ENCODE measurements at regions not wholly inside any gene's neighbourhood (a gene's known extent, or its start where the extent isn't known, plus 50 kb on each side); places are given as distances from the start of the nearest gene placed in this dataset.

- no peak for TF ChIP-seq CTCF (IDR thresholded peaks at IDR 0.05)
These were observed 61.3 kb upstream of the UGT8 start for GRCh38 chr4:114537352-114537751.

- TF ChIP-seq CTCF (IDR thresholded peaks at IDR 0.05) = no peak
These were observed 60.5 kb upstream of the UGT8 start for GRCh38 chr4:114538012-114538617.

- TF ChIP-seq CTCF (IDR thresholded peaks at IDR 0.05) = no peak
These were observed 58.6 kb upstream of the UGT8 start for GRCh38 chr4:114539985-114540384.

- no peak for TF ChIP-seq CTCF (IDR thresholded peaks at IDR 0.05)
These were observed 51.1 kb upstream of the UGT8 start for GRCh38 chr4:114547340-114548134.
